Large intestine (tissue), 3 donors: ENCODE measurements at regions not wholly inside any gene's neighbourhood (a gene's known extent, or its start where the extent isn't known, plus 50 kb on each side); places are given as distances from the start of the nearest gene placed in this dataset.
"Not testable (repeated sequence)": the region's sequence is repeated elsewhere in the genome, so short reads cannot be mapped to it uniquely, and the experiment has no call there.

Experiments used
- DNase-seq, 2 donors: peaks; one replicate each; pipeline versions ENCODE4 v3.0.0 to v3.0.0-alpha.2; 2013
- H3K27ac ChIP-seq: one replicate; pipeline ENCODE4 v1.5.1; 2013; ENCODE audit warnings: low read length
- H3K27me3 ChIP-seq: 2 replicates; pipeline ENCODE4 v1.6.1; 2013; ENCODE audit warnings: low read length; ENCODE audit not compliant: control insufficient read depth, insufficient read depth
- H3K36me3 ChIP-seq: 2 replicates; pipeline ENCODE4 v1.6.1; 2013; ENCODE audit warnings: low read length; ENCODE audit not compliant: control insufficient read depth, insufficient read depth
- H3K4me1 ChIP-seq: one replicate; pipeline ENCODE4 v1.6.1; 2013; ENCODE audit warnings: low read length; ENCODE audit not compliant: control insufficient read depth, insufficient read depth
- H3K4me3 ChIP-seq: one replicate; pipeline ENCODE4 v1.5.1; 2013; ENCODE audit warnings: low read length
- H3K9me3 ChIP-seq: one replicate; pipeline ENCODE4 v1.6.1; 2013; ENCODE audit warnings: mild to moderate bottlenecking, low read depth, low read length, moderate library complexity; ENCODE audit not compliant: control insufficient read depth
- WGBS: methylation state at CpG from one replicate; pipeline ENCODE4 v1.1.5; 2013; ENCODE audit warnings: low lambda C conversion rate; ENCODE audit not compliant: insufficient coverage; 5-methylcytosine and 5-hydroxymethylcytosine counted together

DNA sequence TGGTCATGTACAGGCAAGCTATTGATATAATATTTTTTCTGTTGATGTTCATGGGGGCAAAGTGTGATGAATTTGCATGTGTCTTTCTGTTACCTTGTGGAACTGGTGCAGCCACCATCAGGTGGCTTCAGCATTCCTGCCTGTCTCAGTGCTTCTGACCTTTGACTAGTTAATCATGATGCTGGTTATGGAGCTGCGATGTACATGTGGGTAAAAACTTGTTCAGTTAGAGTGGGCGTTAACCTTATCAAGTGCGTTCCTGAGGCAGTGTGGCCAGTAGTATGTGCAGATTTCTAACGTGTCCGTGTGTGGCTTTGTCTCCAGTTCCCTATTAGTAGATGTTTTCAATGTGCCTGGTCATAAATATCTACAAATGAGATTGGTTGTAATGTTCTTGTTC lies 127.4 kb upstream of the ZSWIM2 start:
- WGBS = no CpG with 5 or more reads among the region's 5 CpGs
- no peak overlapping the region for H3K4me3 ChIP-seq

GRCh38 chr2:186972281-186972970 lies 123.5 kb upstream of the ZSWIM2 start:
- H3K27me3 ChIP-seq = no peaks in the 10 kb centered on the region
- WGBS = 92% methylated on average over 2 of the region's 7 CpGs
- DNase-seq = no peak

More for the DNA sequence above, 127.4 kb upstream of the ZSWIM2 start:
- no peaks in the 10 kb centered on the region for H3K4me1 ChIP-seq
- H3K27me3 ChIP-seq = no peaks in the 10 kb centered on the region
- no peaks in the 10 kb centered on the region for H3K9me3 ChIP-seq
- no peaks in the 10 kb centered on the region for H3K36me3 ChIP-seq
- DNase-seq = no peak
- no peak overlapping the region for H3K27ac ChIP-seq

DNA sequence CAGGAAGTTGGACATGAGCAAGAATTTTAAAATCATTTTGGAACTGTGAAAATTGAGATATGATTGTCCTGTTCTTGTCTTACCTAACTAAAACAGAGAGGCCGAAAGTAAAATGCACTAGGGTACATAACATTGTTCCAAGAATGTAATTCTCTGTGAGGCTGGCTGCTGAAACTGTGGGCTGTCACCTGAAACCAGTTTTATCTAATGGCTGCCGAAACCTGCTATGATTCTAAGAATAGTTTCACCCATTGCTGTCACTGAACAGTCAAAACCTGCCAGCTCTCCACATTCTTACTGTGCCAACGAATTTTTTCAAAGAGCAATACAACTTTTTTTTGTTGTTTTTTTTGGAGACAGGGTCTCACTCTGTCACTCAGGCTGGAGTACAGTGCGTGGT lies 119.3 kb upstream of the ZSWIM2 start:
- no peak overlapping the region for H3K4me3 ChIP-seq
- no CpG with 5 or more reads among the region's 4 CpGs for WGBS
- no peaks in the 10 kb centered on the region for H3K27me3 ChIP-seq
- no peaks in the 10 kb centered on the region for H3K36me3 ChIP-seq
- H3K27ac ChIP-seq = no peak overlapping the region
- no peak for DNase-seq
- no peaks in the 10 kb centered on the region for H3K9me3 ChIP-seq
- no peaks in the 10 kb centered on the region for H3K4me1 ChIP-seq

More at GRCh38 chr2:186972281-186972970, 123.5 kb upstream of the ZSWIM2 start:
- H3K4me3 ChIP-seq = no peak overlapping the region
- no peaks in the 10 kb centered on the region for H3K9me3 ChIP-seq
- H3K4me1 ChIP-seq = no peaks in the 10 kb centered on the region
- no peaks in the 10 kb centered on the region for H3K36me3 ChIP-seq
- no peak overlapping the region for H3K27ac ChIP-seq

- WGBS = 100% methylated on average over 1 of the region's 4 CpGs
- no peak for DNase-seq
- Histone ChIP-seq H3K27ac (no peak overlapping the region), H3K27me3 (no peaks in the 10 kb centered on the region), H3K4me3 (no peak overlapping the region), H3K36me3 (no peaks in the 10 kb centered on the region), H3K9me3 (peaks cover 7% of the 10 kb centered on the region), H3K4me1 (no peaks in the 10 kb centered on the region)
Observed at GRCh38 chr2:186966015-186966414, 117.0 kb upstream of the ZSWIM2 start.

DNA sequence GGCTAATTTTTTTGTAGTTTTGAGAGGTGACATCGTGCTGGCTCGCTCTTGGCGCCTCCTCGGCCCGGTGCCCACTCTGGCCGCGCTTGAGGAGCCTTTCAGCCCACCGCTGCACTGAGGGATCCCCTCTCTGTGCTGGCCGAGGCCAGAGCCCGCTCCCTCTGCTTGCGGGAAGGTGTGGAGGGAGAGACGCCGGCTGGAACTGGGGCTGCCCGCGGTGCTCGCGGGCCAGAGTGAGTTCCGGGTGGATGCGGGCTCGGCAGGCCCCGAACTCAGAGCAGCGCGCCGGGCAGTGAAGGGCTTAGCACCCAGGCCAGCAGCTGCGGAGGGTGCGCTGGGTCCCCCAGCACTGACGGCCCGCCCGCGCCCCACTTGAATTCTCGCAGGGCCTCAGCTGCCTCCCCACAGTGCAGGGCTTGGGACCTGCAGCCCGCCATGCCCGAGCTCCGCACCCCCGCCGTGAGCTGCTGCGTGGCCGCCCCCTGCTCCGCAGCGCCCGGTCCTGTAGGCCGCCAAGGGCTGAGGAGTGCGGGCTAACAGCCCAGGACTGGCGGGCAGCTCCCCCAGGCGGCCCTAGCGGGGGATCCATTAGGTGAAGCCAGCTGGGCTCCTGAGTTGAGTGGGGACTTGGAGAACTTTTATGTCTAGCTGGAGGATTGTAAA lies 113.2 kb upstream of the ZSWIM2 start:
- Histone ChIP-seq H3K36me3 (no peaks in the 10 kb centered on the region), H3K27me3 (no peaks in the 10 kb centered on the region), H3K4me1 (no peaks in the 10 kb centered on the region), H3K4me3 (no peak overlapping the region), H3K9me3 (peaks cover 7% of the 10 kb centered on the region), H3K27ac (no peak overlapping the region)
- no peak for DNase-seq
- no CpG with 5 or more reads among the region's 46 CpGs for WGBS

- H3K27me3 ChIP-seq, H3K27ac ChIP-seq, H3K4me1 ChIP-seq, H3K4me3 ChIP-seq, DNase-seq, H3K36me3 ChIP-seq, H3K9me3 ChIP-seq: not testable (repeated sequence)
- no CpG with 5 or more reads among the region's 5 CpGs for WGBS
Observed at GRCh38 chr2:186960241-186960640, 111.3 kb upstream of the ZSWIM2 start.

DNA sequence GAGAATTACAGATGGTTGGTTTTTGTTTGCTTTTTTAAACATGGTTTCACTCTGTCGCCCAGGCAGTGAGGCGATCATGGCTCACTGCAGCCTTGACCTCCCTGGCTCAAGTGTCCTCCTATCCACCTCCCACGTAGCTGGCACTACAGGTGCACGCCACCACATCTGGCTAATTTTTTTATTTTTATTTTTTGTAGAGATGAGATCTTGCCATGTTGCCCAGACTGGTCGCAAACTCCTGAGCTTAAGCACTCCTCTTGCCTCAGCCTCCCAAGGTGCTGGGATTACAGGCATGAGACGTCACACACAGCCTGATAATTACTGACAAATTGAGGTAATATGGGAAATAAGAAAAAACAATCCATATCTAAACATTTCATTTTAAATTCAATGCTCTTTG lies 110.5 kb upstream of the ZSWIM2 start:
- no peak for DNase-seq
- H3K36me3 ChIP-seq = no peaks in the 10 kb centered on the region
- peaks cover 7% of the 10 kb centered on the region for H3K9me3 ChIP-seq
- 100% methylated on average over 1 of the region's 6 CpGs for WGBS
- no peak overlapping the region for H3K4me3 ChIP-seq
- H3K4me1 ChIP-seq = no peaks in the 10 kb centered on the region
- no peaks in the 10 kb centered on the region for H3K27me3 ChIP-seq
- no peak overlapping the region for H3K27ac ChIP-seq

DNA sequence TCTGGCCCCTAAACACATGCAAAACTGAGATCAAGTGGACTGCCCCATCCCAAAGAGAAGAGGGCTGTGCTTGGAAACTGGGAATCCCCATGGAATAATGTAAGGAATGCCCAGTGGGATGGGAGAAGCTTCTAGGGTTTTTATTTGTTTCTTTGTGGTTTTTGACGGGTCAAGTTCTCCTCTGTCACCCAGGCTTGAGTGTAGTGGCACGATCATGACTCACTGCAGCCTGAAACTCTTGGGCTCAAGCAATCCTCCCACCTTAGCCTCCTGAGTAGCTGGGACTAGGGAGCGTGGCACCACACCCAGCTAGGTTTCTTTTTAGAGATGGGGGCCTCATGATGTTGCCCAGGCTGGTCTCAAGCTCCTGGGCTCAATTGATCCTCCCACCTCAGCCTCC lies 101.7 kb upstream of the ZSWIM2 start:
- DNase-seq = no peak
- no peak overlapping the region for H3K27ac ChIP-seq
- H3K36me3 ChIP-seq = no peaks in the 10 kb centered on the region
- WGBS = no CpG with 5 or more reads among the region's 3 CpGs
- no peaks in the 10 kb centered on the region for H3K27me3 ChIP-seq
- no peaks in the 10 kb centered on the region for H3K4me1 ChIP-seq
- H3K9me3 ChIP-seq = no peaks in the 10 kb centered on the region
- no peak overlapping the region for H3K4me3 ChIP-seq

DNA sequence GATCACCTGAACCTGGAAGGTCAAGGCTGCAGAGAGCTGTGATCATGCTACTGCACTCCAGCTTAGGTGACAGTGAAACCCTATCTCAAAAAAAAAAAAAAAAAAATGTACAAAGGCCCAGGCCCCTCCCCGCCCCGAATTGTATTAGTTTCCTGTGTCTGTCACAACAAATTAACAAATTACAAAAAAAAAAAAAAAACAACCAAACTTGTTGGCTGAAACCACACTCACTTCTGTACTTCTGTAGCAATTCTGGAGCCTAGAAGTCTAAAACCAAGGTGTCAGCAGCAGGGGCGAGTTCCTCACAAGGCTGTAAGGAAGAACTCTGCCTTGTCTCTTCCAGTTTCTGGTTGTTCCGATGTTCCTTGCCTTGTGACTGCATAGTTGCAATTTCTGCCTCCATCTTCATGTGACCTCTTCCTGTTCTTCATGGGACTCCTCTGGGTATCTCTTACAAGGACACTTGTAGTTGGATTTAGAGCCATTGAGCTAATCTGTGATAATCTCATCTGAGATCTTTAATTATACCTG lies 100.8 kb upstream of the ZSWIM2 start:
- H3K9me3 ChIP-seq = no peaks in the 10 kb centered on the region
- 80% methylated on average over 1 of the region's 4 CpGs for WGBS
- no peaks in the 10 kb centered on the region for H3K27me3 ChIP-seq
- no peak overlapping the region for H3K4me3 ChIP-seq
- peak in 1 of 2 donors; percentile 12 for DNase-seq
- no peak overlapping the region for H3K27ac ChIP-seq
- H3K36me3 ChIP-seq = no peaks in the 10 kb centered on the region
- no peaks in the 10 kb centered on the region for H3K4me1 ChIP-seq

- no peak overlapping the region for H3K4me3 ChIP-seq
- no CpG with 5 or more reads among the region's 2 CpGs for WGBS
- H3K9me3 ChIP-seq = no peaks in the 10 kb centered on the region
- no peaks in the 10 kb centered on the region for H3K36me3 ChIP-seq
- no peaks in the 10 kb centered on the region for H3K4me1 ChIP-seq
- no peak overlapping the region for H3K27ac ChIP-seq
- no peak for DNase-seq
- no peaks in the 10 kb centered on the region for H3K27me3 ChIP-seq
Observed at GRCh38 chr2:186947516-186947915, 98.5 kb upstream of the ZSWIM2 start.
